Middle frontal gyrus (tissue), 1 donor: ENCODE measurements at regions not wholly inside any gene's neighbourhood (a gene's known extent, or its start where the extent isn't known, plus 50 kb on each side); places are given as distances from the start of the nearest gene placed in this dataset.

Source experiments
- DNase-seq: peaks from one replicate; pipeline ENCODE4 v3.0.0-alpha.2; 2015; ENCODE audit warnings: low spot score; ENCODE audit errors: extremely low spot score

GRCh38 chr2:3959372-3959771 lies 256.0 kb downstream of the DCDC2C start:
- DNase-seq, result no peak

DNA sequence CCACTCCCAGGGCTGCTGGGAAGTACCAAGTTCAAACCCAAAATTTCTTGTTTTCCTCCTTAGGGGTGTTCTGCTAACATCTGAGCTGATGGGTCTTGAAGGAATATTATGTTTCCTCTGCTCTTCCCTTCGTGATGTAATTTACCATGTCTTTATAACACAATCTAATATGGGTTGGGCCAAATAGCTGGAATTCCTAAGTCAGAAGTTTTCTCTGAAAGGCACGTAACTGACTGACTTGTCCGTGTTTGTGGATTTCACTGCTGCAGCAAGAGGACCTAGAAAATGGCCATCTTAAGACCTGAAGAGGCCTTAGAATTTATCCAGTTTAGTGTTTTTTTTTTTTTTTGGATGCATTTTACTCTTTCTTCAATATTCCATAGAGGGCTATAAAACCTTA lies 256.7 kb downstream of the DCDC2C start:
- DNase-seq, result no peak

- DNase-seq, result no peak
Measured at GRCh38 chr2:3962719-3963118, 259.3 kb downstream of the DCDC2C start.

DNA sequence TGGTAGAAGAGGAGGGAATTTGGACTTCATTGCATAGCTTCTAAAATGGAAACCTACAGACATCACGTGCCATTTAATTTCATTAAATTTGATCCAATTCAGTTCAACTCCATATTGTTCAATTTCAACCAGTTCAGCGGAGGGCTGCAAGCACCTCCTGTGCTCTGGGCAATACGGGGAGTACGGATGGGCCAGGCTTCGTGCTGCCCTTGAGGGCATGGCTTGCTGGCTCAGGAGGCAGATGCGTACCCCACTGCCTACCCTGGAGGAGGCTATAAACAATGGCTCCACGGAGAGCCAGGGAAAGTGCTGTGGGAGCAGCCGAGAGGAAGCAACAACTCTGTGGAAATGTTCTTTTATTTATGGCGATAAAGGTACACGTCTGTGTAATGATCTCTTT lies 261.8 kb downstream of the DCDC2C start:
- no peak for DNase-seq

DNA sequence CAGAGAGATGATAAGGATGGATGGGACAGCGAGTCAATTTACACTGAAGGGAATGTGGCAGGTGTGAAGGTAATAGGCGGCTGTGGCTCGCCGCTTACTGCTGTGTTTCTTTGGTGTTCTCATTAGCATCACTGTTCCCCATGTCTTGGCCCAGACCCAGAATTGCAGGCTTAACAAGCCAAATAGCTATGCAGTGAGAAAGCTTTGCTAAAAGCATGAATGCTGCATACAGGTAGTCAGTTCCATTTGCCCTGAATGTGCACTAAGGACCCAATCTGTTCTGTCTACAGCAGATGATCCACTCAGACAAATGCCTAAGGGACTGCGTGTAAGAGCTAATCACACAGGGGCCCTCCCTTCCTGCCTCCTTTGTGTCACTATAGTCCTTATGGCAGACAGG lies 262.6 kb downstream of the DCDC2C start:
- DNase-seq, result no peak

DNA sequence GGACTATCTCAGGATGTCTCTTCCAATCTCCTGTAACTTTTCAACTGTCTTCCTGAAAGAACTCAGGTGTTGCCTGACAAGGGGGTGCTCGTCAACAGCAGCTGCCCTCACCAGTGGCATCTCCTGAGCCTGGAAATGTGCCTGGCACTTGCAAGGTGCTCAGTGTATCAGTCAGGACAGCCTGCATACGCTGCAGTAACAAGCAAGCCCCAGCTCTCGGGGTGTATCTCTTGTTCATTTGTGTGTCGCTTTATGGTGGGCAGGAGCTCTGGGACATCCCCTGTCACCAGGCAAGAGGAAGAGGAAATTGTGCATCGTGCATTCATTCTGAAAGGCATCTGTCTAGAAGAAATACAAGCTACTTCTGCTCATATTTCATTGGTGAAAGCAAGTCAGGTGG lies 263.1 kb downstream of the DCDC2C start:
- DNase-seq, result no peak

DNA sequence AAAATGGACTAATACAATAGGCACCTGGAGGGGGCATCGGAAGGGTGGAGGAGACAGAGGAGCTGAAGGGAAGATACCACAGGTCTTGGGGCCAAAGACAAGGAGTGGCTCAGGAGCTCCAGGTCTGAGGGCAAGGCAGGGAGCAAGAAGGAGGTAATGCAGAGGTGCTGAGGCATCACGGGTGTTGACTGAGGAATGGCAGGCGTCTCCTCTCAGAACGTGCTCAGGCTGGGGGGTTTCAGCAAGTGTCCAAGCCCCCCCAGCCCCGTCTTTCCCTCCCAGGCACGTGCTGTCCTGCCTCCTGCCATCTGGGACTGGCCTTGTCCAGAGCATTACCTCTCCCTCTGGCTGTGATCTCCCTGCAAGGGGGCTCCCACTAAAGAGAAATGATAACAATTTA lies 265.4 kb downstream of the DCDC2C start:
- DNase-seq, result no peak

GRCh38 chr2:3970791-3971651 lies 267.6 kb downstream of the DCDC2C start:
- DNase-seq, result no peak

- no peak for DNase-seq
Measured at GRCh38 chr2:3971652-3972192, 268.3 kb downstream of the DCDC2C start.

- no peak for DNase-seq
Measured at GRCh38 chr2:3972377-3972776, 269.0 kb downstream of the DCDC2C start.

DNA sequence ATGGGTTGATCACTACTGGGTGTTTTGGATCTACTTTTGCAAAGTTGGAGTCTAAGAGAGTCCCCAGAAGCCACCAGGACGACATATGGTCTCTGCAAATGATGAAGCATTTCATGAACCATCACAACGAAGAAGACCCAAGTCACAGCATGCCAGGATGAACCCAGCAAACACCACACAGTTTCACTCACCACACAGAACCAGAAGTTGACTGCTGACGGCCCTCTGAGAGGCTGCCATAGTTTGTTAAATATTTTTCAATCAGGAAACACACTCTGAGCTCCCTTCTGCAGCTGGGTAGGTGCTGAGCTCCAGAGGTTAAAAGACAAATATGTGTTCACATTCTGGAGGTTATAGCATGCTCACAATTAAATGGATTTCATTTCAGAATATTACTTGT lies 271.4 kb downstream of the DCDC2C start:
- no peak for DNase-seq

GRCh38 chr2:3981446-3981987 lies 278.1 kb downstream of the DCDC2C start:
- DNase-seq, result no peak

- DNase-seq, result no peak
Measured at GRCh38 chr2:3982160-3982559, 278.8 kb downstream of the DCDC2C start.

GRCh38 chr2:3986063-3986462 lies 282.7 kb downstream of the DCDC2C start:
- no peak for DNase-seq

DNA sequence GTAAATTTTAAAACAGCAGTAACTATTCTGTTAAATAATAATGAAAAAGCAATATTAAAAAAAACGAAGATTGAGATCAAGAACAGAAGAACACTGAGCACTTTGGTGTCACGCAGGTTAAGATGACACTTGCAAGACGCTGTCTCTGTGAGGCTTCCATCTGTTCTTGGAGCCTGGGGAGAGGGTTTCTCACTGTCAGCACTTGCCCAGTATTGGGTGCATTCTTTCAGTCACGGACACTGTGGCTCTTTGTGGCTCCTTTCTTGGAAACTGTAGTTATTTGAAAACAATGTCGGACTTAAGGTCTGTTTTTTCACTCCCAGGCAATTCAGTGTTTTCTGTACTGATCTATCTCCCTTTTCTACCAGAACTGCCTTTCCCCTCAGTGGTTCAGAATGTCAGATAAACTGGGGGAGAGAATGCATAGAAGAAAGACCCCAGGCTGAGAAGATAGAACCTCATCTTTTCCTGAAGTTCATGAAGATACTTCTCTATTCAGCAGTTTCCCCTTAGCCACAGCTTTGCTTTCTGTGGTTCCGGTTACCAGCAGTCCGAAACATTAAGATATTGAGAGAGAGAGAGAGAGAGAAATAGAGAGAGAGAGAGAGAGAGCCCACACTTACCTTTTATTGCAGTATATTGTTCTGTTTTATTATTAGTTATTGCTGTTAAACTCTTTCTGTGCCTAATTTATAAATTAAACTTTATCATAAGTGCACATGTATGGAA lies 283.3 kb downstream of the DCDC2C start:
- no peak for DNase-seq

- DNase-seq, result no peak
Measured at GRCh38 chr2:4002841-4003403, 299.5 kb downstream of the DCDC2C start.

DNA sequence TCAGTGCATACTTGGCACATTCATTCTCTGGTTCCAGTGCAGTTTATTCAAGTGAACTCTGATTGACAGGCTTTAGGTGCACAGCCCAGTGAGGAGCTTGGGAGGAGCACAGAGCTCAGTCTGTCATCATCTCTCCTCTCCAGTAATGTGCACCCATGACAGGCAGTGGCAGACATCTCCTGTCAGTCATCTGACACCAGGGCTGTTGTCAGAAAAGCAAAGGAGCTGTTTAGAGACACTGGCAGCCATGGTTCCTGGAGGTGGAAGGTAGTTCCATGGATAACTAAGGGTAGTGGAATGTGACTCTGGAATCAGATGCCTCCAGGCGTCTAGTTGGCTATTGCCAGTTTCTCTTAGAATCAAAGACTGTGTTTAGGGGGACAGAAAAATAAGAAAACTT lies 308.8 kb downstream of the DCDC2C start:
- no peak for DNase-seq

- no peak for DNase-seq
Measured at GRCh38 chr2:4018535-4018934, 315.2 kb downstream of the DCDC2C start.

DNA sequence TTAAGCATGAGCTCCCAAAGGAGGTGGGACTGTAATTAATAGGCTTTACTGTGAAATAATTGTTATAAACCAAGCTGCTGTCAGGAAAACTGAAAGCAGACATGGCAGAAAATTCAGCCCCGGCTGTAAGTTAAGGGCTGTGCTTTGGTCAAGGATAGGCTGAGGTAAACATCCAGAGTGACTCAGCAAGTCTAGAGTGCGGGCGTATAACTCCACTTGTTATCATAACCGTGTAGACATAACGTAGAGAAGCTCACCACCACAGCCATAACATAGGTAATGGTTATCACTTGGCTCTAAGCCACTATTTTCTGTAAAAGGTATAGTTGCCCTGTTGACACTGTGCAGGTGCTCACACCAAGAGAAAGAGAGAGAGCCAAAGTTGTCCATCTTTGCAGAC lies 316.8 kb downstream of the DCDC2C start:
- no peak for DNase-seq

DNA sequence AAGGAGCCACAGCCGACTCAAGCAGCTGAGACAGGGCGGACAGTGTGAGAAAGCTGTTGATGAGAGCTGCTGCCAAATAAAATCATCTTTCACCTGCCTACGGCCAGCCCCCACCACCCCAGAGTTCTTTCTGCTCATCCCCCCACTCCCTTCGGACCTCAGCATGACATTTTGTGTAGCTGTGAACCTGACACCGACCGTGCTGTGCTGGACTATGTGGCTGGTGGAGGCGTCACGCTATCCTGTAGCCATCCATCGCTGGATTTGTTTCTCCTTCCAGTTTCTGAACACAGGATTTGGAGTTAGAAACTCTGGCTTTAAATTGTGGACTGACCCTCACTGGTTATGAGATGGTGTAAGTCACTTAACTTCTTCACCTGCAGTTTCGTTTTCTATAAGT lies 317.3 kb downstream of the DCDC2C start:
- no peak for DNase-seq

- DNase-seq, result no peak
Measured at GRCh38 chr2:4024605-4025004, 321.2 kb downstream of the DCDC2C start.

- DNase-seq, result no peak
Measured at GRCh38 chr2:4029081-4029480, 325.7 kb downstream of the DCDC2C start.
